ENCODE measurements at regions not wholly inside any gene's neighbourhood (a gene's known extent, or its start where the extent isn't known, plus 50 kb on each side); places are given as distances from the start of the nearest gene placed in this dataset.

DNA sequence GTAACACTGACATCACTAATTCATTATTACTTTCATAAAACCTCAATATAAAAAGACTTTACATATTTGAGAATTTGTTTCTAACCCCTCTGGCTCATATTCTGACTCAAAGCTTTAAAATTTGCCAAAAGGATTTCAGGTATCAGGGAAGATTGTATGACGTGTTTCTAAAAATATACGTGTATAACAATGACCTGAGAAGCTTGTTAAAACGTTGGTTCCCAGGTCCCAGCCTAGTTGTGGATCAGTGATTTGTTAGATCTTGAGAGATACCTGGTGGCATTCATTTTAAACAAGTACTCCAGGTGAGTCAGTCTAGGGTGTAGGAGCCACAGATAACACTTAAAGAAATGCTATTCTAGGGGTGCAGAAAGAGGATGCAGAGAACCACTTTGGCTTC, 1096.8 kb upstream of the NXPH2 start:
- TF ChIP-seq, protein P1, sequence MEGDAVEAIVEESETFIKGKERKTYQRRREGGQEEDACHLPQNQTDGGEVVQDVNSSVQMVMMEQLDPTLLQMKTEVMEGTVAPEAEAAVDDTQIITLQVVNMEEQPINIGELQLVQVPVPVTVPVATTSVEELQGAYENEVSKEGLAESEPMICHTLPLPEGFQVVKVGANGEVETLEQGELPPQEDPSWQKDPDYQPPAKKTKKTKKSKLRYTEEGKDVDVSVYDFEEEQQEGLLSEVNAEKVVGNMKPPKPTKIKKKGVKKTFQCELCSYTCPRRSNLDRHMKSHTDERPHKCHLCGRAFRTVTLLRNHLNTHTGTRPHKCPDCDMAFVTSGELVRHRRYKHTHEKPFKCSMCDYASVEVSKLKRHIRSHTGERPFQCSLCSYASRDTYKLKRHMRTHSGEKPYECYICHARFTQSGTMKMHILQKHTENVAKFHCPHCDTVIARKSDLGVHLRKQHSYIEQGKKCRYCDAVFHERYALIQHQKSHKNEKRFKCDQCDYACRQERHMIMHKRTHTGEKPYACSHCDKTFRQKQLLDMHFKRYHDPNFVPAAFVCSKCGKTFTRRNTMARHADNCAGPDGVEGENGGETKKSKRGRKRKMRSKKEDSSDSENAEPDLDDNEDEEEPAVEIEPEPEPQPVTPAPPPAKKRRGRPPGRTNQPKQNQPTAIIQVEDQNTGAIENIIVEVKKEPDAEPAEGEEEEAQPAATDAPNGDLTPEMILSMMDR (IDR thresholded peaks at IDR 0.05) = no peak
- no peak for TF ChIP-seq POLR2AphosphoS5 (IDR thresholded peaks at IDR 0.05; ENCODE audit: insufficient read depth in 1 of 2, low read depth in 1 of 2)

Data from vagina (tissue), 2 donors.